Fibroblast of skin of left biceps (primary cell): ENCODE measurements at regions not wholly inside any gene's neighbourhood (a gene's known extent, or its start where the extent isn't known, plus 50 kb on each side); places are given as distances from the start of the nearest gene placed in this dataset.

Experiments used
- DNase-seq, 2 experiments: peaks; one replicate each; pipeline ENCODE4 v3.0.0-alpha.2; 2013; ENCODE audit warnings: low read depth in 2 of 2

GRCh38 chr15:36517758-36518157 lies 61.7 kb upstream of the CDIN1 start:
- DNase-seq, result no peak

- no peak for DNase-seq
Observed at GRCh38 chr15:36519067-36519466, 60.4 kb upstream of the CDIN1 start.

GRCh38 chr15:36525430-36525829 lies 54.0 kb upstream of the CDIN1 start:
- no peak for DNase-seq

GRCh38 chr15:36527235-36528162 lies 51.9 kb upstream of the CDIN1 start:
- DNase-seq, result no peak

- DNase-seq, result no peak
Observed at GRCh38 chr15:36529296-36530011, 50.0 kb upstream of the CDIN1 start.
